Fibroblast of mammary gland (primary cell): ENCODE measurements at regions not wholly inside any gene's neighbourhood (a gene's known extent, or its start where the extent isn't known, plus 50 kb on each side); places are given as distances from the start of the nearest gene placed in this dataset.
"Not testable (repeated sequence)": the region's sequence is repeated elsewhere in the genome, so short reads cannot be mapped to it uniquely, and the experiment has no call there.

ENCODE experiments used
- DNase-seq: peaks from one replicate; pipeline ENCODE4 v3.0.0-alpha.2; 2010; ENCODE audit warnings: low read depth
- H3K4me3 ChIP-seq: 2 replicates; pipeline ENCODE4 v1.5.1; 2011; ENCODE audit warnings: low read depth, mild to moderate bottlenecking, low read length, moderate library complexity; ENCODE audit not compliant: control insufficient read depth
- TF ChIP-seq, protein P1 (sequence below): conservative IDR thresholded peaks from 2 replicates; pipeline ENCODE4 v1.5.1; 2011; ENCODE audit warnings: low read depth, low read length, inconsistent platforms; ENCODE audit not compliant: control insufficient read depth, insufficient read depth

DNA sequence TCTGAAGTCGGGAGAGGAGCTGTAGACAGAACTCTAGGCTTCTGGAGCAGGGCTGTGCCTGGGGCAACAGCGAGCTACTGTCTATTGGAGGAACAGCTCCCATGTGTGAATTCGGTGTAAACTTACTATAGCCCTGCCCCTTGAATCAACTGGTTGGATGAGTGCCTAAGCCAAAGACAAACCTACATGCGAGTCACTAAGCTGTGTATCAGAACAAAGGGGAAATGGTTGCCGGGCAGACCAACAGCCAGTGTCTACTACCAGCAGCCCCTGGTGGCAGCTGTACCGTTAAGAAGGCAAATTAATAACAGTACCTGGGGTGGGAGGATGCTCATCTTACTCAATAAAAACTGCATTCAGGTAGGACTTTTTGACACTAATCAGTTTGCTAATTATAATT, 343.6 kb downstream of the ACTR3B start:
- DNase-seq = no peak
- H3K4me3 ChIP-seq = no peak overlapping the region
- TF ChIP-seq, protein P1, sequence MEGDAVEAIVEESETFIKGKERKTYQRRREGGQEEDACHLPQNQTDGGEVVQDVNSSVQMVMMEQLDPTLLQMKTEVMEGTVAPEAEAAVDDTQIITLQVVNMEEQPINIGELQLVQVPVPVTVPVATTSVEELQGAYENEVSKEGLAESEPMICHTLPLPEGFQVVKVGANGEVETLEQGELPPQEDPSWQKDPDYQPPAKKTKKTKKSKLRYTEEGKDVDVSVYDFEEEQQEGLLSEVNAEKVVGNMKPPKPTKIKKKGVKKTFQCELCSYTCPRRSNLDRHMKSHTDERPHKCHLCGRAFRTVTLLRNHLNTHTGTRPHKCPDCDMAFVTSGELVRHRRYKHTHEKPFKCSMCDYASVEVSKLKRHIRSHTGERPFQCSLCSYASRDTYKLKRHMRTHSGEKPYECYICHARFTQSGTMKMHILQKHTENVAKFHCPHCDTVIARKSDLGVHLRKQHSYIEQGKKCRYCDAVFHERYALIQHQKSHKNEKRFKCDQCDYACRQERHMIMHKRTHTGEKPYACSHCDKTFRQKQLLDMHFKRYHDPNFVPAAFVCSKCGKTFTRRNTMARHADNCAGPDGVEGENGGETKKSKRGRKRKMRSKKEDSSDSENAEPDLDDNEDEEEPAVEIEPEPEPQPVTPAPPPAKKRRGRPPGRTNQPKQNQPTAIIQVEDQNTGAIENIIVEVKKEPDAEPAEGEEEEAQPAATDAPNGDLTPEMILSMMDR = no peak

DNA sequence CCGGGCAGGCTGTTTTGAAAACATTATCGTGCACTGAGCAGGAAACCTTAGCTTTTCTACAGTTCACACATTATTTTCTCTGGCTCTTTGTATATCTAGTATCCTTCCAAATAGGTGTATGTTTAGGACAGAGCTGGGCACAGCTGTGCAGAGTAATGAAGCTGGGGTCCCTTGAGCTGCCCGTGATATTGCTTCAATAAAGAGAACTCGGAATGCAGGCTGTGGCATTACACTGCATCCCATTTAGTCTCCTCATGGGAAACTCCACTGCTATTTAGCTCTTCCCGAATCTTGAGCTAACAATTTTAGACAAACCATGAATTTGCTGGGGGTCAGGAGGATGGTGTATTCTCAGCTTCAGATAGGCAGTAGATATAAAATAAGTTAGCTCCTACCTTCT, 348.3 kb downstream of the ACTR3B start:
- TF ChIP-seq, protein P1 = no peak
- no peak for DNase-seq
- H3K4me3 ChIP-seq = no peak overlapping the region

DNA sequence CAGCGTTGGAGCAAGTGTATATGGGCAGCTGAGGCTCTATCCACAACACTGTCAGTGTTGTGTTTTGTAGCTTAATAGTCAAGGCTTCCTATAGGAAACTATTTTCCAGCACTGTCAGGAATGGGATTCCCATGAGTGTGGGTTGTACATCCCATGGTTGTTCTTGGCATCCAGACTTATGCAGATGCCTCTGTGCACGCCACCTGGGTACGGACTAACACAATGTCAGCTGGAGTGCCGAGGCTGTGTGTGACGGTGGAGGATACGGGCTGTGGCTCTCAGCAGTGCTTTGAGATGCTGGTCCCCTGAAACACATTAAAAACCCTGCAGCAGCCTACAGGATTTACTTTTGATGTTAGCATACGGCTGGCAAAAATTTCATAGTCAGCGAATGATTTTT, 350.0 kb downstream of the ACTR3B start:
- H3K4me3 ChIP-seq = no peak overlapping the region
- TF ChIP-seq, protein P1 = no peak
- DNase-seq = no peak

DNA sequence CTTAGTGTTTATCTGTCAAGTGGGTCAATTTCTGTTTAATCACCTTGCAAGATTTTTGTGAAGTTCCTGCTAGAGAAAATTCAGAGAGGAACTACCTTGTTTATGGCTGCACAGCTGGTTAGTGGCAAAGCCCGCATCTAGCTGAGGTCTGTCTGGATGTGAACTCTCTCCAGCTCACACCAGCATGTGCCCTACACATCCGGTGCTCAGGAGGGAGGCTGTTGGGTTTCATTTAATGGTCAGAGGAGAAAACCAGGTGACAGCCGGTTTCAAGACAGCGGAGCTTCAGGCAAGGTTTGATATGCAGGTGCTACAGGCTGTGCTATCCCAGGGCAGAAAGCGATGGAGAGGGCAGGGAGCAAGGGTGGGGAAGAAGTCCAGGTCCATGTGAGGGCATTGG, 351.1 kb downstream of the ACTR3B start:
- no peak for DNase-seq
- TF ChIP-seq, protein P1 = no peak
- no peak overlapping the region for H3K4me3 ChIP-seq

DNA sequence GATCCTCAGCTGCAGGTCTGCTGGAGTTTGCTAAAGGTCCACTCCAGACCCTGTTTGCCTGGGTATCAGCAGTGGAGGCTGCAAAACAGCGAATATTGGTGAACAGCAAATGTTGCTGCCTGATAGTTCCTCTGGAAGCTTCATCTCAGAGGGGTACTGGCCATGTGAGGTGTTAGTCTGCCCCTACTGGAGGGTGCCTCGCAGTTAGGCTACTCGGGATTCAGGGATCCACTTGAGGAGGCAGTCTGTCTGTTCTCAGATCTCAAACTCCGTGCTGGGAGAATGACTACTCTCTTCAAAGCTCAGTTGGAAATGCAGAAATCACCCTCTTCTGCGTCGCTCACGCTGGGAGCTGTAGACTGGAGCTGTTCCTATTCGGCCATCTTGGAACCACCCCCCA, 362.7 kb downstream of the ACTR3B start:
- not testable (repeated sequence) for DNase-seq, H3K4me3 ChIP-seq

DNA sequence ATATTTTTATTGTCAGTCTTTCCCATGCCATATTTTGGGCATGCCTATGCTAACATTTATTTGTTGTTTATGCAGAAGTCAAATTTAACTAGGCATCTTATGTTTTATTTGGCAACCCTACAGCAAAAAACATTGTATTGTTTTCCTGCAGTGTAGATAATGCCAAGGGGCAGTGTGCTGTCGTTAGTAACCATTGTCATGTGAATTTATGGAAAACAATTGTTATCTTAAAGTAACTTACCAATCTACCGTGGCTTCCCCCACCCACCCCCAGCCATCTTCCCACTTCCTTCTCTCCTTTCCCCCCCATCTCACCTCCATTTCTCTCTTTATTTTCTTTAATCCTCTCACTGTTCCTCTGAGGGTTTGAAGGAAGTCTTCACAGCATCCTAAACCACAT, 370.5 kb downstream of the ACTR3B start:
- TF ChIP-seq, protein P1 = no peak
- no peak for DNase-seq
- H3K4me3 ChIP-seq = no peak overlapping the region

DNA sequence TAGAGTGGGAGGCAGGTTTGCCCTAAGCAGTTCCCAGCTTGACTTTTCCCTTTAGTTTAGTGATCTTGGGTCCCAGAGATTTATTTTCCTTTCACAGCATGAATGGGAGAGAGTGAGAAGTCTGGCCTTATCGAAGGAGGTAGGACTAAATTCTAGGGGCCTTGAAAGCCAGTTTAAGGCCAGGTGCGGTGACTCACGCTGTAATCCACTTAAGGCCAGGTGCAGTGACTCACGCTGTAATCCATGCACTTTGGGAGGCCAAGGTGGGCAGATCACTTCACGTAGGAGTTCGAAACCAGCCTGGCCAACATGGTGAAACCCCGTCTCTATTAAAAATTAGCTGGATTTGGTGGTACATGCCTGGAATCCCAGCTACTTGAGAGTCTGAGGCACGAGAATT, 392.2 kb downstream of the ACTR3B start:
- TF ChIP-seq, protein P1 = no peak
- no peak overlapping the region for H3K4me3 ChIP-seq
- no peak for DNase-seq
